Astrocyte of the cerebellum (primary cell): ENCODE measurements at regions not wholly inside any gene's neighbourhood (a gene's known extent, or its start where the extent isn't known, plus 50 kb on each side); places are given as distances from the start of the nearest gene placed in this dataset.

Source experiments
- DNase-seq: peaks from one replicate; pipeline ENCODE4 v3.0.0-alpha.2; 2011; ENCODE audit warnings: low read depth
- H3K4me3 ChIP-seq: 2 replicates; pipeline ENCODE4 v1.5.1; 2011; ENCODE audit warnings: mild to moderate bottlenecking, low read depth, low read length, moderate library complexity
- CTCF ChIP-seq: IDR thresholded peaks from 2 replicates; pipeline ENCODE4 v1.5.1; 2012; ENCODE audit warnings: low read length, low read depth, moderate library complexity, mild to moderate bottlenecking; ENCODE audit errors: missing control alignments
- in situ Hi-C: cut with HindIII; loops from 2 replicates; pipeline ENCODE4 v1.10.0; 2017; ENCODE audit warnings: low sequenced_read_pairs

GRCh38 chr18:39053571-39053970 lies 1488.0 kb upstream of the CELF4 start:
- TF ChIP-seq CTCF = no peak
- in situ Hi-C loops = no loop called here
- DNase-seq = no peak
- no peak overlapping the region for H3K4me3 ChIP-seq

GRCh38 chr18:39051013-39051412 lies 1485.4 kb upstream of the CELF4 start:
- in situ Hi-C loops = no loop called here
- H3K4me3 ChIP-seq = no peak overlapping the region
- TF ChIP-seq CTCF = no peak
- no peak for DNase-seq

- in situ Hi-C loops = no loop called here
- no peak overlapping the region for H3K4me3 ChIP-seq
- TF ChIP-seq CTCF = no peak
- DNase-seq = no peak
Measured at GRCh38 chr18:39039813-39040212, 1474.2 kb upstream of the CELF4 start.

GRCh38 chr18:39037925-39038324 lies 1472.3 kb upstream of the CELF4 start:
- in situ Hi-C loops = no loop called here
- no peak for TF ChIP-seq CTCF
- no peak for DNase-seq
- H3K4me3 ChIP-seq = no peak overlapping the region

GRCh38 chr18:39033312-39033711 lies 1467.7 kb upstream of the CELF4 start:
- no peak for TF ChIP-seq CTCF
- DNase-seq = no peak
- in situ Hi-C loops = no loop called here
- H3K4me3 ChIP-seq = no peak overlapping the region

- no peak overlapping the region for H3K4me3 ChIP-seq
- in situ Hi-C loops = no loop called here
- no peak for TF ChIP-seq CTCF
- DNase-seq = no peak
Measured at GRCh38 chr18:39031647-39032046, 1466.0 kb upstream of the CELF4 start.

GRCh38 chr18:39030124-39030655 lies 1464.6 kb upstream of the CELF4 start:
- no peak for TF ChIP-seq CTCF
- no peak for DNase-seq
- in situ Hi-C loops = no loop called here

More at GRCh38 chr18:39030124-39030655, 1464.6 kb upstream of the CELF4 start:
- H3K4me3 ChIP-seq = no peak overlapping the region
